ENCODE measurements at regions not wholly inside any gene's neighbourhood (a gene's known extent, or its start where the extent isn't known, plus 50 kb on each side); places are given as distances from the start of the nearest gene placed in this dataset.

GRCh38 chr5:87529486-87530076 is 116.9 kb upstream of the CCNH start:
- TF ChIP-seq POLR2A (IDR thresholded peaks at IDR 0.05; ENCODE audit: low read length) (no peak), GATA1 (IDR thresholded peaks at IDR 0.05; ENCODE audit: low read depth, low read length) (no peak)

All from erythroblast (primary cell).